H1 (cell line): ENCODE measurements at regions not wholly inside any gene's neighbourhood (a gene's known extent, or its start where the extent isn't known, plus 50 kb on each side); places are given as distances from the start of the nearest gene placed in this dataset.

Experiments used
- CTCF ChIA-PET: fragments of 300-600 bp; sonication (Branson Sonifier 250); formaldehyde crosslinking; loops from one replicate; lab custom pipeline; 2021; ENCODE audit not compliant: partially characterized antibody; lab: Charles Lee
- POLR2A ChIA-PET: fragments of 300-600 bp; sonication (Branson Sonifier 250); formaldehyde crosslinking; loops from one replicate; lab custom pipeline; 2021; ENCODE audit warnings: inconsistent platforms; ENCODE audit not compliant: partially characterized antibody; lab: Charles Lee
- DNase-seq, 2 experiments: peaks; one replicate each; pipeline versions ENCODE4 v3.0.0 to v3.0.0-alpha.2; 2010 to 2022; ENCODE audit warnings: low spot score in 2 of 2, low read depth in 1 of 2, mixed read lengths in 1 of 2
- FAIRE-seq: peaks from 2 replicates; lab custom pipeline; 2011; peaks lifted over from hg19 to GRCh38; lab: Jason Lieb, UNC
- H2AFZ ChIP-seq: 2 replicates; pipeline ENCODE4 v1.8.1; 2012; ENCODE audit warnings: low read length, inconsistent platforms
- H2AK5ac ChIP-seq: 2 replicates; pipeline ENCODE4 v1.6.1; 2013; ENCODE audit warnings: low read depth, low read length
- H2BK120ac ChIP-seq: replicated peaks from 2 replicates; pipeline ENCODE3; 2013; ENCODE audit warnings: low read depth, low read length, inconsistent platforms
- H2BK12ac ChIP-seq: 2 replicates; pipeline ENCODE4 v1.6.1; 2013; ENCODE audit warnings: low read depth, low read length
- H2BK15ac ChIP-seq: 2 replicates; pipeline ENCODE4 v1.6.1; 2013; ENCODE audit warnings: low read length
- H2BK20ac ChIP-seq: 2 replicates; pipeline ENCODE4 v1.6.1; 2013; ENCODE audit warnings: low read length
- H2BK5ac ChIP-seq: 2 replicates; pipeline ENCODE4 v1.6.1; 2013; ENCODE audit warnings: low read depth, low read length
- H3K14ac ChIP-seq: 2 replicates; pipeline ENCODE4 v1.6.1; 2013; ENCODE audit warnings: inconsistent platforms; ENCODE audit not compliant: insufficient read length
- H3K18ac ChIP-seq: 2 replicates; pipeline ENCODE4 v1.6.1; 2013; ENCODE audit warnings: low read length; ENCODE audit errors: extremely low read depth
- H3K23ac ChIP-seq: 2 replicates; pipeline ENCODE4 v1.6.1; 2013; ENCODE audit warnings: inconsistent platforms; ENCODE audit not compliant: insufficient read length
- H3K23me2 ChIP-seq: 2 replicates; pipeline ENCODE4 v1.6.1; 2013; ENCODE audit warnings: low read depth, low read length
- H3K27ac ChIP-seq: 2 replicates; pipeline ENCODE4 v1.6.1; 2011; ENCODE audit warnings: low read depth, low read length, inconsistent platforms
- H3K27me3 ChIP-seq, 4 experiments: replicated peaks in 1 of 4; 1 replicate in 1 of 4; 2 replicates in 3 of 4; pipeline versions ENCODE4 v1.6.1 to v1.8.1; 2011 to 2013; ENCODE audit warnings: low read length in 3 of 4, mild to moderate bottlenecking in 3 of 4, inconsistent platforms in 2 of 4, mixed read lengths in 2 of 4, moderate library complexity in 1 of 4; ENCODE audit not compliant: control insufficient read depth in 3 of 4, insufficient read depth in 3 of 4; ENCODE audit errors: extremely low read depth in 1 of 4
- H3K36me3 ChIP-seq, 4 experiments: 2 replicates each; pipeline versions ENCODE4 v1.6.1 to v1.8.1; 2011 to 2013; ENCODE audit warnings: mild to moderate bottlenecking in 4 of 4, low read length in 3 of 4, moderate library complexity in 2 of 4, control low read depth in 1 of 4, inconsistent platforms in 1 of 4; ENCODE audit not compliant: insufficient read depth in 4 of 4, control insufficient read depth in 2 of 4
- H3K4ac ChIP-seq: replicated peaks from 2 replicates; pipeline ENCODE3; 2013; ENCODE audit warnings: low read length, low read depth, mixed read lengths, inconsistent platforms; ENCODE audit not compliant: insufficient read length
- H3K4me1 ChIP-seq, 4 experiments: replicated peaks in 1 of 4; 1 replicate in 1 of 4; 2 replicates in 3 of 4; pipeline versions ENCODE4 v1.6.1 to v1.8.1; 2011 to 2013; ENCODE audit warnings: low read length in 3 of 4, inconsistent platforms in 2 of 4, mixed read lengths in 1 of 4; ENCODE audit not compliant: insufficient read depth in 4 of 4, control insufficient read depth in 3 of 4
- H3K4me2 ChIP-seq, 2 experiments: 2 replicates each; pipeline versions ENCODE4 v1.6.1 to v1.8.1; 2011 to 2013; ENCODE audit warnings: low read depth in 2 of 2, low read length in 2 of 2, control low read depth in 1 of 2, inconsistent platforms in 1 of 2, mild to moderate bottlenecking in 1 of 2; ENCODE audit not compliant: insufficient read depth in 1 of 2
- H3K4me3 ChIP-seq, 4 experiments: fragments of 200-600, 300-600 bp in 1 of 4; sonication (generic), shearing (Covaris generic), sonication (Bioruptor Twin) in 1 of 4; 2 replicates each; pipeline versions ENCODE4 v1.5.1 to v1.8.1; 2011 to 2016; ENCODE audit warnings: low read length in 4 of 4, low read depth in 3 of 4, control low read depth in 2 of 4, inconsistent platforms in 2 of 4, mild to moderate bottlenecking in 2 of 4, mixed read lengths in 1 of 4, moderate library complexity in 1 of 4; ENCODE audit not compliant: insufficient read depth in 2 of 4; ENCODE audit errors: extremely low read depth in 1 of 4
- H3K56ac ChIP-seq: replicated peaks from 2 replicates; pipeline ENCODE3; 2013; ENCODE audit warnings: low read depth, mild to moderate bottlenecking, mixed read lengths, low read length, inconsistent platforms; ENCODE audit not compliant: insufficient read length
- H3K79me1 ChIP-seq: 2 replicates; pipeline ENCODE4 v1.6.1; 2013; ENCODE audit warnings: low read depth, low read length, control low read depth
- H3K79me2 ChIP-seq, 2 experiments: 2 replicates each; pipeline versions ENCODE4 v1.6.1 to v1.8.1; 2012 to 2013; ENCODE audit warnings: low read length in 2 of 2, mild to moderate bottlenecking in 2 of 2, inconsistent platforms in 1 of 2; ENCODE audit not compliant: insufficient read depth in 2 of 2, control insufficient read depth in 1 of 2
- H3K9ac ChIP-seq, 4 experiments: replicated peaks in 1 of 4; 1 replicate in 1 of 4; 2 replicates in 3 of 4; pipeline versions ENCODE4 v1.6.1 to v1.8.1; 2011 to 2013; ENCODE audit warnings: low read depth in 3 of 4, low read length in 3 of 4, control low read depth in 2 of 4, mild to moderate bottlenecking in 2 of 4, moderate library complexity in 2 of 4, inconsistent platforms in 1 of 4; ENCODE audit errors: extremely low read depth in 1 of 4
- H3K9me3 ChIP-seq, 2 experiments: 2 replicates each; pipeline versions ENCODE4 v1.6.1 to v1.8.1; 2012 to 2013; ENCODE audit warnings: mild to moderate bottlenecking in 2 of 2, moderate library complexity in 2 of 2, control low read depth in 1 of 2, inconsistent platforms in 1 of 2, low read depth in 1 of 2, low read length in 1 of 2, mixed read lengths in 1 of 2; ENCODE audit not compliant: insufficient read depth in 2 of 2
- H4K20me1 ChIP-seq, 2 experiments: replicated peaks in 1 of 2; 2 replicates each; pipeline versions ENCODE3 to v1.8.1; 2011 to 2013; ENCODE audit warnings: inconsistent platforms in 2 of 2, low read length in 2 of 2, mild to moderate bottlenecking in 1 of 2; ENCODE audit not compliant: insufficient read depth in 2 of 2, control insufficient read depth in 1 of 2
- H4K5ac ChIP-seq: 2 replicates; pipeline ENCODE4 v1.6.1; 2013; ENCODE audit warnings: low read length, low read depth, mixed read lengths, inconsistent platforms; ENCODE audit not compliant: insufficient read length
- H4K8ac ChIP-seq: 2 replicates; pipeline ENCODE4 v1.8.0; 2013; ENCODE audit warnings: mild to moderate bottlenecking, moderate library complexity, low read length, inconsistent platforms; ENCODE audit not compliant: insufficient read depth; ENCODE audit errors: extremely low read depth
- H4K91ac ChIP-seq: replicated peaks from 2 replicates; pipeline ENCODE3; 2013; ENCODE audit warnings: low read length, mixed read lengths, inconsistent platforms; ENCODE audit not compliant: insufficient read length
- CTCF ChIP-seq, 3 experiments: IDR thresholded peaks; 1 replicate in 2 of 3; 2 replicates in 1 of 3; pipeline versions ENCODE4 v1.5.1 to v1.6.1; 2011; ENCODE audit warnings: low read length in 3 of 3, mild to moderate bottlenecking in 3 of 3, inconsistent platforms in 2 of 3, low read depth in 1 of 3, moderate library complexity in 1 of 3; ENCODE audit not compliant: insufficient read depth in 1 of 3; ENCODE audit errors: control extremely low read depth in 1 of 3
- E2F6 ChIP-seq: IDR thresholded peaks from 2 replicates; pipeline ENCODE4 v1.6.1; 2012; ENCODE audit warnings: inconsistent platforms
- GABPA ChIP-seq: IDR thresholded peaks from 2 replicates; pipeline ENCODE4 v1.6.1; 2011; ENCODE audit warnings: mild to moderate bottlenecking, low read length, moderate library complexity, borderline replicate concordance; ENCODE audit not compliant: insufficient read depth
- JUN ChIP-seq: IDR thresholded peaks from 2 replicates; pipeline ENCODE4 v1.6.1; 2011; ENCODE audit warnings: low read depth, mild to moderate bottlenecking, improper control_type of control experiment, low read length
- KDM4A ChIP-seq: IDR thresholded peaks from one replicate; pipeline ENCODE4 v1.7.1; 2012; ENCODE audit warnings: low read depth, mild to moderate bottlenecking, moderate library complexity, low read length, inconsistent platforms; ENCODE audit not compliant: severe bottlenecking
- RAD21 ChIP-seq, 2 experiments: IDR thresholded peaks in 1 of 2; conservative IDR thresholded peaks in 1 of 2; 2 replicates each; pipeline ENCODE4 v1.6.1; 2011; ENCODE audit warnings: low read depth in 2 of 2, low read length in 2 of 2, improper control_type of control experiment in 1 of 2, inconsistent platforms in 1 of 2, mild to moderate bottlenecking in 1 of 2, moderate library complexity in 1 of 2
- TAF7 ChIP-seq: optimal IDR thresholded peaks from 2 replicates; pipeline ENCODE3; 2011; ENCODE audit warnings: low read depth, mild to moderate bottlenecking, inconsistent platforms, low read length, moderate library complexity, borderline replicate concordance
- TEAD4 ChIP-seq: IDR thresholded peaks from 2 replicates; pipeline ENCODE4 v1.6.1; 2012; ENCODE audit warnings: low read depth, low read length, inconsistent platforms, mixed read lengths
- whole genome bisulfite sequencing, 2 experiments: shearing (Covaris generic) in 1 of 2; methylation state at CpG; one replicate each; pipeline versions ENCODE4 v1.1.6 to v1.1.7; 2013 to 2015; ENCODE audit warnings: low lambda C conversion rate in 2 of 2, mixed read lengths in 2 of 2, inconsistent platforms in 1 of 2, low coverage in 1 of 2, missing lambda C conversion rate in 1 of 2; ENCODE audit not compliant: insufficient replicate concordance in 2 of 2, insufficient coverage in 1 of 2, insufficient read length in 1 of 2; ENCODE audit errors: extremely low coverage in 1 of 2, missing lambda C conversion rate in 1 of 2; 5-methylcytosine and 5-hydroxymethylcytosine counted together

GRCh38 chr10:58001159-58001558 lies 266.5 kb downstream of the IPMK start:
- Histone ChIP-seq H3K4me2 (no peak overlapping the region), H3K56ac (no peak overlapping the region), H3K79me2 (no peaks in the 10 kb centered on the region), H3K4me1 (no peaks in the 10 kb centered on the region), H3K27ac (no peak overlapping the region), H3K9ac (no peak overlapping the region), H3K79me1 (no peaks in the 10 kb centered on the region), H4K91ac (no peak overlapping the region), H2BK12ac (no peak overlapping the region), H3K27me3 (no peaks in the 10 kb centered on the region), H3K4ac (no peak overlapping the region), H4K8ac (no peak overlapping the region), H3K9me3 (no peaks in the 10 kb centered on the region), H2BK15ac (no peak overlapping the region), H2BK120ac (no peak overlapping the region), H3K36me3 (no peaks in the 10 kb centered on the region), H2AK5ac (no peak overlapping the region), H2AFZ (no peak overlapping the region), H3K4me3 (no peak overlapping the region), H3K23ac (no peak overlapping the region), H4K5ac (no peak overlapping the region), H3K18ac (no peak overlapping the region), H2BK5ac (no peak overlapping the region), H3K14ac (no peak overlapping the region)
- POLR2A ChIA-PET = no interaction called here
- DNase-seq = no peak
- CTCF ChIA-PET = no interaction called here
- FAIRE-seq = no peak
- WGBS, 2 experiments = 84% methylated on average over 3 of the region's 3 CpGs; no CpG with 5 or more reads in 1 of the 2 experiments
- TF ChIP-seq KDM4A = no peak
- no peak for TF ChIP-seq TEAD4
- no peak for TF ChIP-seq GABPA
- no peak for TF ChIP-seq E2F6
- no peak for TF ChIP-seq JUN
- no peak for TF ChIP-seq TAF7
- TF ChIP-seq CTCF (IDR thresholded peaks at IDR 0.05; ENCODE audit: control extremely low read depth in 1 of 3, insufficient read depth in 1 of 3, low read depth in 1 of 3, low read length in 3 of 3) = no peak
- TF ChIP-seq RAD21 (IDR thresholded peaks at IDR 0.05 in 1 of 2, conservative IDR thresholded peaks at IDR 0.05 in 1 of 2; ENCODE audit: low read depth in 2 of 2, low read length in 2 of 2) = no peak
- TF ChIP-seq, all 59 proteins: peak for 0
- Histone ChIP-seq H2BK20ac (no peak overlapping the region), H4K20me1 (no peaks in the 10 kb centered on the region), H3K23me2 (no peaks in the 10 kb centered on the region; the same call in 1 of the 2 replicates)
